A549 (cell line): ENCODE measurements at regions not wholly inside any gene's neighbourhood (a gene's known extent, or its start where the extent isn't known, plus 50 kb on each side); places are given as distances from the start of the nearest gene placed in this dataset.

ENCODE experiments used
- BHLHE40 ChIP-seq: IDR thresholded peaks from 2 replicates; pipeline ENCODE4 v1.6.1; 2012; ENCODE audit warnings: low read depth, low read length, inconsistent platforms
- E2F6 ChIP-seq: IDR thresholded peaks from 2 replicates; pipeline ENCODE4 v1.6.1; 2012; ENCODE audit warnings: low read depth, borderline replicate concordance
- EP300 ChIP-seq, 2 experiments: fragments of >200 bp; sonication (Bioruptor Twin); formaldehyde crosslinking; IDR thresholded peaks; 2 replicates in 1 of 2; 3 replicates in 1 of 2; pipeline ENCODE4 v1.6.1; 2016 to 2017
- HDAC2 ChIP-seq: fragments of 200-600 bp; sonication (generic); IDR thresholded peaks from 2 replicates; pipeline ENCODE4 v1.6.1; 2016
- HOXA7 ChIP-seq: fragments of 250-450 bp; sonication (Bioruptor Pico); IDR thresholded peaks from 2 replicates; pipeline ENCODE4 v1.5.0; 2020; ENCODE audit warnings: mild to moderate bottlenecking, moderate library complexity
- POLR2A ChIP-seq: IDR thresholded peaks from 2 replicates; pipeline ENCODE4 v1.6.1; 2012; ENCODE audit warnings: mild to moderate bottlenecking, low read length
- RARB ChIP-seq: fragments of 250-450 bp; sonication (Bioruptor Pico); IDR thresholded peaks from 2 replicates; pipeline ENCODE4 v1.8.0; 2021; ENCODE audit warnings: mild to moderate bottlenecking, moderate library complexity
- TF ChIP-seq, protein P1 (sequence below): fragments of >200 bp; sonication (Bioruptor Twin); formaldehyde crosslinking; IDR thresholded peaks from 3 replicates; pipeline ENCODE4 v1.5.1; 2016

DNA sequence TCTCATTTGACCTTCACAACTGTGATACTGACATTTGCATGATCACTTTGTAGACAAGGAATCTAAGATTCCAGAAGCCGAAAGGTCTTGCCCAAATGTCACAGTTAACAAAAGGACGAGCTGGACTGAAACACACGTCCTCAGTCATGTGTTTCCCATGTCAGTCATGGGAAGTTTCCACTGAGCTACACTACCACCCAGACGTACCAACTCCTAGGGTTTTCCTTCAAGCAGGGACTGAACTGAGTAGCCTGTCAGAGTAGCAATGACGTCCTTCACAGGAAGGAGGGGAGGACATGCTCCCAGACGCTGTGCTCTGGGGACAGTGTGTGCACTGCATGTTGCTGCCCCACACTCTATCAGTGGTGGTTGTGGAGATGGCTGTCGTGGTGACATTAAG is 215.8 kb upstream of the SMLR1 start:
- no peak for TF ChIP-seq POLR2A
- TF ChIP-seq, protein P1, sequence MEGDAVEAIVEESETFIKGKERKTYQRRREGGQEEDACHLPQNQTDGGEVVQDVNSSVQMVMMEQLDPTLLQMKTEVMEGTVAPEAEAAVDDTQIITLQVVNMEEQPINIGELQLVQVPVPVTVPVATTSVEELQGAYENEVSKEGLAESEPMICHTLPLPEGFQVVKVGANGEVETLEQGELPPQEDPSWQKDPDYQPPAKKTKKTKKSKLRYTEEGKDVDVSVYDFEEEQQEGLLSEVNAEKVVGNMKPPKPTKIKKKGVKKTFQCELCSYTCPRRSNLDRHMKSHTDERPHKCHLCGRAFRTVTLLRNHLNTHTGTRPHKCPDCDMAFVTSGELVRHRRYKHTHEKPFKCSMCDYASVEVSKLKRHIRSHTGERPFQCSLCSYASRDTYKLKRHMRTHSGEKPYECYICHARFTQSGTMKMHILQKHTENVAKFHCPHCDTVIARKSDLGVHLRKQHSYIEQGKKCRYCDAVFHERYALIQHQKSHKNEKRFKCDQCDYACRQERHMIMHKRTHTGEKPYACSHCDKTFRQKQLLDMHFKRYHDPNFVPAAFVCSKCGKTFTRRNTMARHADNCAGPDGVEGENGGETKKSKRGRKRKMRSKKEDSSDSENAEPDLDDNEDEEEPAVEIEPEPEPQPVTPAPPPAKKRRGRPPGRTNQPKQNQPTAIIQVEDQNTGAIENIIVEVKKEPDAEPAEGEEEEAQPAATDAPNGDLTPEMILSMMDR, result no peak
- no peak for TF ChIP-seq HDAC2
- no peak for TF ChIP-seq HOXA7 (CRISPR knock-in tag)
- no peak for TF ChIP-seq EP300 (IDR thresholded peaks at IDR 0.05)
- TF ChIP-seq RARB (CRISPR knock-in tag), result no peak
- TF ChIP-seq BHLHE40, result no peak
- no peak for TF ChIP-seq E2F6
